ENCODE measurements at regions not wholly inside any gene's neighbourhood (a gene's known extent, or its start where the extent isn't known, plus 50 kb on each side); places are given as distances from the start of the nearest gene placed in this dataset.
A peak's percentile ranks its signal among the peaks of the same experiment; 100 is the strongest.

- DNase-seq (no peak), ATAC-seq (no peak)
- TF ChIP-seq POLR2A (IDR thresholded peaks at IDR 0.05): no peak
- TF ChIP-seq, protein P1, sequence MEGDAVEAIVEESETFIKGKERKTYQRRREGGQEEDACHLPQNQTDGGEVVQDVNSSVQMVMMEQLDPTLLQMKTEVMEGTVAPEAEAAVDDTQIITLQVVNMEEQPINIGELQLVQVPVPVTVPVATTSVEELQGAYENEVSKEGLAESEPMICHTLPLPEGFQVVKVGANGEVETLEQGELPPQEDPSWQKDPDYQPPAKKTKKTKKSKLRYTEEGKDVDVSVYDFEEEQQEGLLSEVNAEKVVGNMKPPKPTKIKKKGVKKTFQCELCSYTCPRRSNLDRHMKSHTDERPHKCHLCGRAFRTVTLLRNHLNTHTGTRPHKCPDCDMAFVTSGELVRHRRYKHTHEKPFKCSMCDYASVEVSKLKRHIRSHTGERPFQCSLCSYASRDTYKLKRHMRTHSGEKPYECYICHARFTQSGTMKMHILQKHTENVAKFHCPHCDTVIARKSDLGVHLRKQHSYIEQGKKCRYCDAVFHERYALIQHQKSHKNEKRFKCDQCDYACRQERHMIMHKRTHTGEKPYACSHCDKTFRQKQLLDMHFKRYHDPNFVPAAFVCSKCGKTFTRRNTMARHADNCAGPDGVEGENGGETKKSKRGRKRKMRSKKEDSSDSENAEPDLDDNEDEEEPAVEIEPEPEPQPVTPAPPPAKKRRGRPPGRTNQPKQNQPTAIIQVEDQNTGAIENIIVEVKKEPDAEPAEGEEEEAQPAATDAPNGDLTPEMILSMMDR (IDR thresholded peaks at IDR 0.05): no peak
- no peak overlapping the region for H3K27ac ChIP-seq
- no peaks in the 10 kb centered on the region for H3K4me1 ChIP-seq
- no peaks in the 10 kb centered on the region for H3K36me3 ChIP-seq (replicated peaks in 1 of 2; ENCODE audit: insufficient read depth in 1 of 2, low read depth in 2 of 2)
- H3K4me3 ChIP-seq: no peak overlapping the region
- intact Hi-C loops (cut with DNase I): no loop called here
- H3K27me3 ChIP-seq: no peaks in the 10 kb centered on the region
- WGBS, 2 donors: 76 to 79% methylated on average over 1 of the region's 1 CpG
- H3K9me3 ChIP-seq: no peaks in the 10 kb centered on the region
Observed at GRCh38 chr4:114156371-114156770, 176.9 kb upstream of the ARSJ start.

DNA sequence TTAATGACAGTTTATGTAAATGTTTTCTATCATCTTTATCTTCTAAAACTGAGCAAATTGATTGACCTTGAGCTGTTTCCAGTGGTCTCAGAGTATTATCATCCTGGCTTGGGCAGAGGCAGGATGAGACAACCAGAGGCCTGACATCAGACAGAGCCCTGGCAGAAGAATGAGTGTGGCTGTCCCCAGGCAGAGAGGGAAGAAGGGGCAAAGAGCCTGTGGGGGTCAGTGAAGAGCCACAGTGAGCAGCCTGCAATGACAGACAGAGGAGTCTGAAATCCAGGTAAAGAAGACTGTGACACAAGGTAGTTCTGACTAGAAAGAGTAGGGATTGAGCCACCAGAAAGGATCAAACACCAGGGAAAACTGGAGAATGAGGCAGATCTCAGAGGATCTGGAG is 182.4 kb upstream of the ARSJ start:
- Histone ChIP-seq H3K9me3 (no peaks in the 10 kb centered on the region), H3K27me3 (no peaks in the 10 kb centered on the region), H3K27ac (no peak overlapping the region), H3K4me3 (no peak overlapping the region), H3K4me1 (no peaks in the 10 kb centered on the region), H3K36me3 (replicated peaks in 1 of 2; ENCODE audit: insufficient read depth in 1 of 2, low read depth in 2 of 2) (no peaks in the 10 kb centered on the region)
- intact Hi-C loops (cut with DNase I): no loop called here
- DNase-seq: no peak
- TF ChIP-seq, protein P1 (IDR thresholded peaks at IDR 0.05): no peak
- no peak for TF ChIP-seq POLR2A (IDR thresholded peaks at IDR 0.05)
- no peak for ATAC-seq

GRCh38 chr4:114163051-114163450 is 183.6 kb upstream of the ARSJ start:
- Histone ChIP-seq H3K36me3 (replicated peaks in 1 of 2; ENCODE audit: insufficient read depth in 1 of 2, low read depth in 2 of 2) (no peaks in the 10 kb centered on the region), H3K4me1 (no peaks in the 10 kb centered on the region), H3K9me3 (no peaks in the 10 kb centered on the region), H3K27ac (no peak overlapping the region), H3K4me3 (no peak overlapping the region), H3K27me3 (no peaks in the 10 kb centered on the region)
- ATAC-seq (no peak), DNase-seq (no peak)
- no peak for TF ChIP-seq POLR2A (IDR thresholded peaks at IDR 0.05)
- TF ChIP-seq, protein P1 (IDR thresholded peaks at IDR 0.05): no peak
- intact Hi-C loops (cut with DNase I): no loop called here
- 88 to 94% methylated on average over 4 of the region's 4 CpGs for WGBS, 2 donors

- no peak for ATAC-seq
- Histone ChIP-seq H3K9me3 (no peaks in the 10 kb centered on the region), H3K4me1 (peaks cover 4% of the 10 kb centered on the region), H3K27ac (no peak overlapping the region), H3K36me3 (replicated peaks in 1 of 2; ENCODE audit: insufficient read depth in 1 of 2, low read depth in 2 of 2) (no peaks in the 10 kb centered on the region), H3K27me3 (no peaks in the 10 kb centered on the region), H3K4me3 (no peak overlapping the region)
- intact Hi-C loops (cut with DNase I): no loop called here
- no peak for TF ChIP-seq POLR2A (IDR thresholded peaks at IDR 0.05)
- TF ChIP-seq, protein P1 (IDR thresholded peaks at IDR 0.05): no peak
- no peak for DNase-seq
- WGBS, 2 donors: 76% methylated on average over 3 of the region's 3 CpGs
Observed at GRCh38 chr4:114173968-114174367, 194.5 kb upstream of the ARSJ start.

- Histone ChIP-seq H3K27me3 (no peaks in the 10 kb centered on the region), H3K4me1 (peaks cover 4% of the 10 kb centered on the region), H3K27ac (peak overlapping the region in 2 of 4 donors; percentile 23 to 29), H3K4me3 (no peak overlapping the region), H3K36me3 (replicated peaks in 1 of 2; ENCODE audit: insufficient read depth in 1 of 2, low read depth in 2 of 2) (no peaks in the 10 kb centered on the region), H3K9me3 (no peaks in the 10 kb centered on the region)
- TF ChIP-seq, protein P1 (IDR thresholded peaks at IDR 0.05): no peak
- TF ChIP-seq POLR2A (IDR thresholded peaks at IDR 0.05): no peak
- ATAC-seq (no peak), DNase-seq (no peak)
- 63 to 64% methylated on average over 2 of the region's 2 CpGs for whole genome bisulfite sequencing, 2 donors
- intact Hi-C loops (cut with DNase I): no loop called here
Observed at GRCh38 chr4:114177628-114178027, 198.2 kb upstream of the ARSJ start.

Measured in body of pancreas (tissue), 4 donors.